CD14-positive monocyte (primary cell): ENCODE measurements at regions not wholly inside any gene's neighbourhood (a gene's known extent, or its start where the extent isn't known, plus 50 kb on each side); places are given as distances from the start of the nearest gene placed in this dataset.

Experiments
- DNase-seq, 3 donors: peaks; one replicate each; pipeline ENCODE4 v3.0.0-alpha.2; 2011 to 2022
- H2AFZ ChIP-seq: 2 replicates; pipeline ENCODE4 v1.6.0; 2012; ENCODE audit warnings: mild to moderate bottlenecking, low read depth, low read length, inconsistent platforms; ENCODE audit not compliant: insufficient read depth, poor library complexity, severe bottlenecking
- H3K27ac ChIP-seq, 2 donors: 1 replicate in 1 of 2; 2 replicates in 1 of 2; pipeline ENCODE4 v1.5.1; 2012 to 2013; ENCODE audit warnings: low read length in 2 of 2, control low read depth in 1 of 2, inconsistent platforms in 1 of 2, low read depth in 1 of 2, mild to moderate bottlenecking in 1 of 2
- H3K27me3 ChIP-seq, 2 donors: one replicate each; pipeline versions ENCODE4 v1.6.0 to v1.6.1; 2011 to 2013; ENCODE audit warnings: low read length in 2 of 2; ENCODE audit not compliant: control insufficient read depth in 2 of 2, insufficient read depth in 2 of 2
- H3K36me3 ChIP-seq, 2 donors: replicated peaks in 1 of 2; 1 replicate in 1 of 2; 2 replicates in 1 of 2; pipeline versions ENCODE4 v1.5.1 to v1.6.1; 2012 to 2013; ENCODE audit warnings: low read length in 2 of 2, control low read depth in 1 of 2, inconsistent platforms in 1 of 2, mild to moderate bottlenecking in 1 of 2; ENCODE audit not compliant: insufficient read depth in 2 of 2, control insufficient read depth in 1 of 2
- H3K4me1 ChIP-seq, 2 donors: 1 replicate in 1 of 2; 2 replicates in 1 of 2; pipeline versions ENCODE4 v1.5.1 to v1.6.1; 2012 to 2013; ENCODE audit warnings: low read length in 2 of 2, control low read depth in 1 of 2, inconsistent platforms in 1 of 2, mild to moderate bottlenecking in 1 of 2, moderate library complexity in 1 of 2; ENCODE audit not compliant: insufficient read depth in 2 of 2, control insufficient read depth in 1 of 2
- H3K4me2 ChIP-seq: replicated peaks from 2 replicates; pipeline ENCODE3; 2012; ENCODE audit warnings: low read length, moderate library complexity, mild to moderate bottlenecking; ENCODE audit not compliant: poor library complexity, severe bottlenecking; ENCODE audit errors: extremely low read depth
- H3K4me3 ChIP-seq, 3 experiments: fragments of 200-600 bp in 1 of 3; sonication (generic) in 1 of 3; replicated peaks in 1 of 3; 1 replicate in 2 of 3; 2 replicates in 1 of 3; pipeline ENCODE4 v1.5.1; 2011 to 2013; ENCODE audit warnings: low read length in 3 of 3, mild to moderate bottlenecking in 3 of 3, control low read depth in 2 of 3, low read depth in 2 of 3, inconsistent platforms in 1 of 3, moderate library complexity in 1 of 3
- H3K79me2 ChIP-seq: 2 replicates; pipeline ENCODE4 v1.6.0; 2012; ENCODE audit warnings: mild to moderate bottlenecking, control low read depth, inconsistent platforms, low read length, moderate library complexity; ENCODE audit not compliant: insufficient read depth
- H3K9ac ChIP-seq: 2 replicates; pipeline ENCODE4 v1.6.0; 2017; ENCODE audit warnings: low read length, mild to moderate bottlenecking; ENCODE audit not compliant: insufficient read depth, poor library complexity, severe bottlenecking
- H3K9me3 ChIP-seq, 2 donors: replicated peaks in 1 of 2; 1 replicate in 1 of 2; 2 replicates in 1 of 2; pipeline versions ENCODE4 v1.5.1 to v1.6.1; 2012 to 2013; ENCODE audit warnings: low read length in 2 of 2, control low read depth in 1 of 2; ENCODE audit not compliant: control insufficient read depth in 1 of 2, insufficient read depth in 1 of 2
- H4K20me1 ChIP-seq: 2 replicates; pipeline ENCODE4 v1.6.0; 2012; ENCODE audit warnings: mild to moderate bottlenecking, low read length, control low read depth, moderate library complexity; ENCODE audit not compliant: insufficient read depth
- H3K27ac Mint-ChIP-seq, 7 donors: one replicate each; pipeline ENCODE4 v1.8.0; 2020; ENCODE audit warnings: mild to moderate bottlenecking in 7 of 7, mixed read lengths in 7 of 7, moderate library complexity in 6 of 7, inconsistent platforms in 2 of 7
- H3K27me3 Mint-ChIP-seq, 3 donors: one replicate each; pipeline ENCODE4 v1.8.0; 2021 to 2022; ENCODE audit warnings: low read depth in 3 of 3, mild to moderate bottlenecking in 3 of 3, mixed read lengths in 3 of 3, moderate library complexity in 3 of 3, inconsistent platforms in 1 of 3
- H3K36me3 Mint-ChIP-seq, 2 donors: one replicate each; pipeline ENCODE4 v1.8.0; 2020; ENCODE audit warnings: mixed read lengths in 2 of 2, inconsistent platforms in 1 of 2, mild to moderate bottlenecking in 1 of 2
- H3K4me1 Mint-ChIP-seq: one replicate; pipeline ENCODE4 v1.8.0; 2020; ENCODE audit warnings: mild to moderate bottlenecking, mixed read lengths
- H3K4me3 Mint-ChIP-seq, 2 donors: one replicate each; pipeline ENCODE4 v1.8.0; 2020; ENCODE audit warnings: mild to moderate bottlenecking in 2 of 2, mixed read lengths in 2 of 2, moderate library complexity in 1 of 2
- H3K9me3 Mint-ChIP-seq, 7 donors: one replicate each; pipeline ENCODE4 v1.8.0; 2020 to 2022; ENCODE audit warnings: mixed read lengths in 7 of 7, mild to moderate bottlenecking in 6 of 7, moderate library complexity in 6 of 7, inconsistent platforms in 2 of 7
- WGBS: methylation state at CpG from one replicate; pipeline ENCODE4 v1.1.5; 2013; ENCODE audit warnings: missing lambda C conversion rate; ENCODE audit not compliant: insufficient coverage; 5-methylcytosine and 5-hydroxymethylcytosine counted together
- intact Hi-C, 2 donors: fragments of 100-400 bp; cut with micrococcal nuclease; formaldehyde crosslinking; loops; one replicate each; pipeline versions ENCODE4 v1.15.0 to v1.15.1; 2023
- TF ChIP-seq, protein P1 (sequence below): fragments of 200-600 bp; IDR thresholded peaks from one replicate; pipeline ENCODE4 v1.8.0; 2022; ENCODE audit warnings: antibody characterized with exemption, mild to moderate bottlenecking

DNA sequence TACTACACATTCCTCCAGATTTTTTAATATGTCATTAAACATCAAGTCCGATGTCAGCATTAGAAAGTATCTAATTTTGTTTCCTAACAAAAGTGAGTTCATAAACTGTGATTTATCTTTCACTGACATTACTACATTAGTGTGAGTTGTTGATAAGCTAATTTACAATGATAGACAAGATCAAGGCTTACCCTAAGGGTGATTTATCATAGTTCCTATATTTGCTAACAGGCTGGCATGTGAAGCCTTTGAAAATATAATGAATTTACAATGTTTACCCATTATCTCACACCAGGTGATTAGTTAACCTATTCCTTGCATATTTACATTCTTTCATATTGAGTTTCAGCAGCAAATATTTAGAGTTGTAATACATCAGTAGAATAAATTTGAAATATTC, 1096.9 kb upstream of the NUDT12 start:
- no peak overlapping the region for H3K4me3 Mint-ChIP-seq
- no peaks in the 10 kb centered on the region for H3K9me3 ChIP-seq
- H3K79me2 ChIP-seq, result no peaks in the 10 kb centered on the region
- H3K27me3 Mint-ChIP-seq, result no peaks in the 10 kb centered on the region
- TF ChIP-seq, protein P1, sequence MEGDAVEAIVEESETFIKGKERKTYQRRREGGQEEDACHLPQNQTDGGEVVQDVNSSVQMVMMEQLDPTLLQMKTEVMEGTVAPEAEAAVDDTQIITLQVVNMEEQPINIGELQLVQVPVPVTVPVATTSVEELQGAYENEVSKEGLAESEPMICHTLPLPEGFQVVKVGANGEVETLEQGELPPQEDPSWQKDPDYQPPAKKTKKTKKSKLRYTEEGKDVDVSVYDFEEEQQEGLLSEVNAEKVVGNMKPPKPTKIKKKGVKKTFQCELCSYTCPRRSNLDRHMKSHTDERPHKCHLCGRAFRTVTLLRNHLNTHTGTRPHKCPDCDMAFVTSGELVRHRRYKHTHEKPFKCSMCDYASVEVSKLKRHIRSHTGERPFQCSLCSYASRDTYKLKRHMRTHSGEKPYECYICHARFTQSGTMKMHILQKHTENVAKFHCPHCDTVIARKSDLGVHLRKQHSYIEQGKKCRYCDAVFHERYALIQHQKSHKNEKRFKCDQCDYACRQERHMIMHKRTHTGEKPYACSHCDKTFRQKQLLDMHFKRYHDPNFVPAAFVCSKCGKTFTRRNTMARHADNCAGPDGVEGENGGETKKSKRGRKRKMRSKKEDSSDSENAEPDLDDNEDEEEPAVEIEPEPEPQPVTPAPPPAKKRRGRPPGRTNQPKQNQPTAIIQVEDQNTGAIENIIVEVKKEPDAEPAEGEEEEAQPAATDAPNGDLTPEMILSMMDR, result no peak
- no peaks in the 10 kb centered on the region for H3K36me3 ChIP-seq
- H3K36me3 Mint-ChIP-seq, result no peaks in the 10 kb centered on the region
- no peaks in the 10 kb centered on the region for H3K4me1 Mint-ChIP-seq
- no peak overlapping the region for H3K4me2 ChIP-seq
- no peak overlapping the region for H3K27ac Mint-ChIP-seq
- H3K4me1 ChIP-seq, result no peaks in the 10 kb centered on the region
- H3K27ac ChIP-seq, result no peak overlapping the region
- H3K27me3 ChIP-seq, result no peaks in the 10 kb centered on the region
- no peak overlapping the region for H2AFZ ChIP-seq
- H3K9me3 Mint-ChIP-seq, result peaks cover 0 to 3% (median 0%) of the 10 kb centered on the region in 7 donors
- H3K4me3 ChIP-seq, result no peak overlapping the region
- no peak for DNase-seq
- H4K20me1 ChIP-seq, result no peaks in the 10 kb centered on the region
- H3K9ac ChIP-seq, result no peak overlapping the region
- WGBS, result no CpG with 5 or more reads among the region's 1 CpG
- intact Hi-C loops, result no loop called here

DNA sequence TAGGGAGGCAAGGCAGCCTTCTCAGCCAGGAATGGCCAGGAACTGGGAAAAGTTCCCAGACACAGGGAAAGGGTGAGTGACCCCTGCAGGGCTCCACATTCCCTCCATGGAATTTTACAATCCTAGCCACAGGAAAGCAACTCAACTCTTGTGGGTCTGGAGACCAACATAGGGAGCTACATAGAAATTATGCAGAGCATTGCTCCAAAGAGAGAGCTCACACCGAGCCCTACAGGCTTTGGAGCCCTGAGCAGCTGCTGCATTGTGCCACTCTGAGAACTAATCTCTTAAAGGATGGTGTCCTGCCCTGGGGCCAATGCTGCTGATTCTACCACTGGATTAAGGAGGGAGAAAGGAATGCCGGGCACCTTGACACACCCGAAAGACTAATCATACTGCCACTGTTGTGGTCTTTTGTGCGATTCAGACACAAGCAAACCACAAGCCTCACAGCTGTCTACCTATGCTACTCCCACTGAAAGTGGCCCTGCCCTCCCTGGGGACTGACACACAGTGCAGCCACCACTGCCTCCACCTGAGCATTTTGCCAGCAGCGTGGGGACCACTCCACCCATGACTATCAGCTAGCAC, 1089.8 kb upstream of the NUDT12 start:
- Histone ChIP-seq H3K27ac (no peak overlapping the region), H3K9ac (no peak overlapping the region), H3K79me2 (no peaks in the 10 kb centered on the region), H3K36me3 (no peaks in the 10 kb centered on the region), H3K4me2 (no peak overlapping the region), H4K20me1 (no peaks in the 10 kb centered on the region), H2AFZ (no peak overlapping the region), H3K9me3 (peaks cover 13 to 14% of the 10 kb centered on the region in 2 donors), H3K4me1 (no peaks in the 10 kb centered on the region), H3K27me3 (no peaks in the 10 kb centered on the region), H3K4me3 (no peak overlapping the region)
- TF ChIP-seq, protein P1, result no peak
- Mint-ChIP-seq H3K9me3 (peaks cover 4 to 12% (median 8%) of the 10 kb centered on the region in 7 donors), H3K27ac (no peak overlapping the region), H3K36me3 (no peaks in the 10 kb centered on the region), H3K4me3 (no peak overlapping the region), H3K4me1 (no peaks in the 10 kb centered on the region), H3K27me3 (no peaks in the 10 kb centered on the region)
- intact Hi-C loops, result no loop called here
- DNase-seq, result no peak
- WGBS, result 90% methylated on average over 3 of the region's 5 CpGs
